ENCODE measurements at regions not wholly inside any gene's neighbourhood (a gene's known extent, or its start where the extent isn't known, plus 50 kb on each side); places are given as distances from the start of the nearest gene placed in this dataset.

DNA sequence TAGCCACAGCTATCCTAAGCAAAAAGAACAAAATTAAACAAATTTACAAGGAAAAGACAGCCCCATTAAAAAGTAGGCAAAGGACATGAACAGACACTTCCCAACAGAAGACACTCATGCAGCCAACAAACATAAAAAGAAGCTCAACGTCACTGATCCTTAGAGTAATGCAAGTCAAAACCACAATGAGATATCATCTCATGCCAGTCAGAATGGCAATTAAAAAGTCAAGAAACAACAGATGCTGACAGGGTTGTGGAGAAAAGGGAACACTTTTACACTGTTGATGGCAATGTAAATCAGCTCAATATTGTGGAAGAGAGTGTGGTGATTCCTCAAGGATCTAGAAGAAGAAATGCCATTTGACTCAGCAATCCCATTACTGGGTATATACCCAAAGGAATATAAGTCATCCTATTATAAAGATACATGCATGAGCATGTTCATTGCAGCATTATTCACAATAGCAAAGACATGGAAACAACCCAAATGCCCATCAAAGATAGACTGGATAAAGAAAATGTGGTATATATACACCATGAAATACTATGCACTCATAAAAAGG is 163.0 kb upstream of the TET2 start:
- H3K4me2 ChIP-seq (ENCODE audit: control insufficient read depth, insufficient read depth), result no peak overlapping the region

DNA sequence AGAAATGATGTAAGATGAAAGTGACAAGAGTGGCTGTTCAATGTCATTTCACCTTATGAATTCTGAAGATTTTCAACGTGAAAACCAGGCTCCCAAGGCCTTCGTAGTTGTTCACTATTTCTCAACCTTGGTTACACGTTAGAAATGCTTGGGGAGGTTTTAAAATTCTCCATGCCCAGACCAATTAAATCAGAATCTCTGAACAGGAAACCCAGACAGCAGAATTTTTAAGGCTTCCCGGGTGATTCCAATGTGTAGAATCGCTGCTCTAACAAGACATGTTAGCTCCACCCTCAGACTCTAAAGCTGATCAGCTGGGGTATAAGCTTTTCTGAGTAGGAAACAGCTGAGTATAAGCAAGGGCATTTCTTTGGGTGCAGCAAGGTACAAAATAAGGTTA is 160.4 kb upstream of the TET2 start:
- Histone ChIP-seq H3K4me3 (no peak overlapping the region), H3K9ac (ENCODE audit: control insufficient read depth, insufficient read depth, low read length) (no peak overlapping the region), H3K27ac (ENCODE audit: control insufficient read depth, insufficient read depth) (no peak overlapping the region), H4K20me1 (ENCODE audit: control insufficient read depth, insufficient read depth) (no peaks in the 10 kb centered on the region), H2AFZ (ENCODE audit: control insufficient read depth, low read depth, low read length) (no peak overlapping the region), H3K4me1 (ENCODE audit: control insufficient read depth, insufficient read depth, low read length) (no peaks in the 10 kb centered on the region), H3K9me3 (replicated peaks; ENCODE audit: control insufficient read depth, insufficient read depth, low read length) (no peaks in the 10 kb centered on the region; the same call in 1 of the 3 replicates), H3K79me2 (ENCODE audit: control insufficient read depth, insufficient read depth, low read length) (no peaks in the 10 kb centered on the region), H3K27me3 (replicated peaks in 1 of 2; ENCODE audit: control insufficient read depth in 2 of 2, insufficient read depth in 2 of 2, low read length in 1 of 2) (no peaks in the 10 kb centered on the region), H3K4me2 (ENCODE audit: control insufficient read depth, insufficient read depth) (no peak overlapping the region), H3K36me3 (ENCODE audit: control insufficient read depth in 2 of 2, insufficient read depth in 2 of 2, low read length in 1 of 2) (no peaks in the 10 kb centered on the region)
- no peak for DNase-seq (ENCODE audit: low read depth, low spot score)
- no peak for FAIRE-seq
- SMC1A ChIA-PET (ENCODE audit: uncharacterized antibody, unreplicated experiment), result no interaction called here
- TF ChIP-seq TBL1XR1 (IDR thresholded peaks at IDR 0.05; ENCODE audit: low read depth, low read length), result no peak
- no TSS peak for BruUV-seq (replicated peaks)
- 88% methylated on average over 5 of the region's 5 CpGs for WGBS (ENCODE audit: insufficient coverage, insufficient replicate concordance, low lambda C conversion rate, missing lambda C conversion rate)
- intact Hi-C loops (cut with micrococcal nuclease; ENCODE audit: unreplicated experiment), result no loop called here
- no peak for ATAC-seq
- RAD21 ChIA-PET (ENCODE audit: unreplicated experiment), result no interaction called here
- POLR2A ChIA-PET, result no interaction called here
- in situ Hi-C loops (cut with MboI), result no loop called here
- CTCF ChIA-PET, result interaction anchor here (0.8 kb wide), 1 partner anchor 30 kb away, joined by 3 read pairs; no protein-coding TSS in a partner anchor

More for the DNA sequence above, 163.0 kb upstream of the TET2 start:
- ChIA-PET POLR2A (no interaction called here), CTCF (interaction anchor here (0.8 kb wide), 1 partner anchor 45 kb away, joined by 3 read pairs; no protein-coding TSS in a partner anchor), SMC1A (ENCODE audit: uncharacterized antibody, unreplicated experiment) (no interaction called here), RAD21 (ENCODE audit: unreplicated experiment) (no interaction called here)
- Histone ChIP-seq H3K9me3 (replicated peaks; ENCODE audit: control insufficient read depth, insufficient read depth, low read length) (peaks cover 8% of the 10 kb centered on the region; the same call in 2 of the 3 replicates), H4K20me1 (ENCODE audit: control insufficient read depth, insufficient read depth) (no peaks in the 10 kb centered on the region), H3K27me3 (replicated peaks in 1 of 2; ENCODE audit: control insufficient read depth in 2 of 2, insufficient read depth in 2 of 2, low read length in 1 of 2) (no peaks in the 10 kb centered on the region), H2AFZ (ENCODE audit: control insufficient read depth, low read depth, low read length) (no peak overlapping the region), H3K4me3 (no peak overlapping the region), H3K79me2 (ENCODE audit: control insufficient read depth, insufficient read depth, low read length) (no peaks in the 10 kb centered on the region), H3K36me3 (ENCODE audit: control insufficient read depth in 2 of 2, insufficient read depth in 2 of 2, low read length in 1 of 2) (no peaks in the 10 kb centered on the region), H3K4me1 (ENCODE audit: control insufficient read depth, insufficient read depth, low read length) (no peaks in the 10 kb centered on the region), H3K27ac (ENCODE audit: control insufficient read depth, insufficient read depth) (no peak overlapping the region), H3K9ac (ENCODE audit: control insufficient read depth, insufficient read depth, low read length) (no peak overlapping the region)
- DNase-seq (ENCODE audit: low read depth, low spot score), result no peak
- 94% methylated on average over 1 of the region's 1 CpG for WGBS (ENCODE audit: insufficient coverage, insufficient replicate concordance, low lambda C conversion rate, missing lambda C conversion rate)
- no peak for FAIRE-seq
- no TSS peak for BruUV-seq (replicated peaks)
- ATAC-seq, result no peak
- TF ChIP-seq, protein P1, sequence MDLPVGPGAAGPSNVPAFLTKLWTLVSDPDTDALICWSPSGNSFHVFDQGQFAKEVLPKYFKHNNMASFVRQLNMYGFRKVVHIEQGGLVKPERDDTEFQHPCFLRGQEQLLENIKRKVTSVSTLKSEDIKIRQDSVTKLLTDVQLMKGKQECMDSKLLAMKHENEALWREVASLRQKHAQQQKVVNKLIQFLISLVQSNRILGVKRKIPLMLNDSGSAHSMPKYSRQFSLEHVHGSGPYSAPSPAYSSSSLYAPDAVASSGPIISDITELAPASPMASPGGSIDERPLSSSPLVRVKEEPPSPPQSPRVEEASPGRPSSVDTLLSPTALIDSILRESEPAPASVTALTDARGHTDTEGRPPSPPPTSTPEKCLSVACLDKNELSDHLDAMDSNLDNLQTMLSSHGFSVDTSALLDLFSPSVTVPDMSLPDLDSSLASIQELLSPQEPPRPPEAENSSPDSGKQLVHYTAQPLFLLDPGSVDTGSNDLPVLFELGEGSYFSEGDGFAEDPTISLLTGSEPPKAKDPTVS (IDR thresholded peaks at IDR 0.05; ENCODE audit: low read depth, low read length), result no peak
- no peak for TF ChIP-seq SPI1 (IDR thresholded peaks at IDR 0.05; ENCODE audit: borderline replicate concordance, insufficient read depth, low read depth, low read length)
- in situ Hi-C loops (cut with MboI), result no loop called here
- intact Hi-C loops (cut with micrococcal nuclease; ENCODE audit: unreplicated experiment), result no loop called here

All from GM12878 (cell line).